ENCODE measurements at regions not wholly inside any gene's neighbourhood (a gene's known extent, or its start where the extent isn't known, plus 50 kb on each side); places are given as distances from the start of the nearest gene placed in this dataset.

DNA sequence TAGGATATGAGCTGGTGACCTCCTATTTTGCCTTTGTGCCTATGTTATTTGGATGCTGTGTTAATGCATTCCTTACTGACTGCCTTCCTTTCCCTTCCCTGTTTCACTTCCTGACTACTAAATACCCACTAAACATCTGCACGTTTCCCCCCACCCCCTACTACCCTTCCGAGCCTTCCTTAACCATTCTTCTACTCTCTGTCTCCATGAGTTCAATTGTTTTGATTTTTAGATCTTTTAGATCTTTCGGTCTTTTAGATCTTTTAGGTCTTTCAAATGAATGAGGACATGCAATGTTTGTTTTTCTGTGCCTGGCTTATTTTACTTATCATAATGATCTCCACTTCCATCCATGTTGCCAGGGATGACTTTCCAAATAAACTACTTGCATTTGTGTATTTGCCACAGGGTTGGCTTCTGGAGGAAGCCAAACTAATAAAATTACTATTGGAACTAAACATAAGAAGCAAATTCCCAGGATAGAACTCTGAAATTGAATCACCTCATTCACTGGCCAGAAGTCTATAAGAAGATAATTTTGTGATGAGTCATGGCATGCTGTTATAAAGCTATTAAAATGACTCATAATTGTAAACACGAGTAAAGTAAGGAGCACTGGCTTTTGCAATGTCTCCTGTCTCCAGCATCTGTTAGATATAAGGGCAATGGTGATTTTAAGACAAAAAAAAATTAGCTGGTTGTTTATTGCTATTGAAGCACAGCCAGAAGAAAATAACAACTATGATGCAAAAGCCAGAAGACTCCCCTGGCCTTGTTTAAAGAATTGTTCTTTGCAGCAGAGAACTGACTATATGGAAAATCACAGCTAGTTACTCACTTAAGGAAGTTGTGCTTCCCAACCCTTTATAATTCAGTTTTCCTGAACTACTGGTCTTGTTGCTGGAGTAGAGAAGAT, 586.3 kb downstream of the LRFN5 start:
- no peaks in the 10 kb centered on the region for H3K36me3 ChIP-seq (ENCODE audit: control insufficient read depth, low read length)
- H3K9me3 ChIP-seq (ENCODE audit: control insufficient read depth, insufficient read depth, low read length): no peaks in the 10 kb centered on the region
- TF ChIP-seq, protein P1, sequence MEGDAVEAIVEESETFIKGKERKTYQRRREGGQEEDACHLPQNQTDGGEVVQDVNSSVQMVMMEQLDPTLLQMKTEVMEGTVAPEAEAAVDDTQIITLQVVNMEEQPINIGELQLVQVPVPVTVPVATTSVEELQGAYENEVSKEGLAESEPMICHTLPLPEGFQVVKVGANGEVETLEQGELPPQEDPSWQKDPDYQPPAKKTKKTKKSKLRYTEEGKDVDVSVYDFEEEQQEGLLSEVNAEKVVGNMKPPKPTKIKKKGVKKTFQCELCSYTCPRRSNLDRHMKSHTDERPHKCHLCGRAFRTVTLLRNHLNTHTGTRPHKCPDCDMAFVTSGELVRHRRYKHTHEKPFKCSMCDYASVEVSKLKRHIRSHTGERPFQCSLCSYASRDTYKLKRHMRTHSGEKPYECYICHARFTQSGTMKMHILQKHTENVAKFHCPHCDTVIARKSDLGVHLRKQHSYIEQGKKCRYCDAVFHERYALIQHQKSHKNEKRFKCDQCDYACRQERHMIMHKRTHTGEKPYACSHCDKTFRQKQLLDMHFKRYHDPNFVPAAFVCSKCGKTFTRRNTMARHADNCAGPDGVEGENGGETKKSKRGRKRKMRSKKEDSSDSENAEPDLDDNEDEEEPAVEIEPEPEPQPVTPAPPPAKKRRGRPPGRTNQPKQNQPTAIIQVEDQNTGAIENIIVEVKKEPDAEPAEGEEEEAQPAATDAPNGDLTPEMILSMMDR (IDR thresholded peaks at IDR 0.05; ENCODE audit: low read depth, low read length, poor library complexity, severe bottlenecking): no peak
- no peak for TF ChIP-seq EZH2phosphoT487 (IDR thresholded peaks at IDR 0.05; ENCODE audit: borderline replicate concordance, low read length)
- no peaks in the 10 kb centered on the region for H4K20me1 ChIP-seq (ENCODE audit: control insufficient read depth, insufficient read depth, low read depth, low read length)
- H3K27me3 ChIP-seq (ENCODE audit: control insufficient read depth, low read length): no peaks in the 10 kb centered on the region
- no peak overlapping the region for H3K27ac ChIP-seq (ENCODE audit: low read depth, low read length)
- no peak overlapping the region for H3K4me2 ChIP-seq (ENCODE audit: low read length)
- H3K4me1 ChIP-seq (ENCODE audit: control insufficient read depth, low read length): no peaks in the 10 kb centered on the region
- no peaks in the 10 kb centered on the region for H3F3A ChIP-seq (ENCODE audit: control insufficient read depth, insufficient read depth)
- H3K9me2 ChIP-seq (replicated peaks; ENCODE audit: control insufficient read depth, low read length): no peaks in the 10 kb centered on the region
- no peaks in the 10 kb centered on the region for H3K79me2 ChIP-seq (ENCODE audit: control insufficient read depth, low read length)
- no peak overlapping the region for H3K4me3 ChIP-seq (ENCODE audit: low read length)

DNA sequence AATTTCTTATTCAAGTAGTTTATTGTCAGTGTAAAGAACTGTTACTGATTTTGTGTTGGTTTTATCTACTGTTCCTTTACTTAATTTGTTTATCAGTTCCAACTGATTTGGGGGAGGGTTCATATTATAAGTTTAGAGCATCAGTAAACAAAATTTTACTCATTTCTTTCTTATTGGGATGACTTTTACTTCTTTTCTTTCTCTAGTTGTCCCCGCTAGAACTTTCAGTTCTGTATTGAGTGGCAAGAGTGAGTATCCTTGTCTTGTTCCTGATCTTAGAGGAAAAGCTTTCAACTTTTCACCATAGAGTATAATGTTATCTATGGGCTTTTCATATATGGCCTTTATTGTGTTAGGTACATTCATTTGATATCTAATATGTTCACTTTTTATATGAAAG, 584.1 kb downstream of the LRFN5 start:
- H3K9me3 ChIP-seq (ENCODE audit: control insufficient read depth, insufficient read depth, low read length): no peaks in the 10 kb centered on the region

DNA sequence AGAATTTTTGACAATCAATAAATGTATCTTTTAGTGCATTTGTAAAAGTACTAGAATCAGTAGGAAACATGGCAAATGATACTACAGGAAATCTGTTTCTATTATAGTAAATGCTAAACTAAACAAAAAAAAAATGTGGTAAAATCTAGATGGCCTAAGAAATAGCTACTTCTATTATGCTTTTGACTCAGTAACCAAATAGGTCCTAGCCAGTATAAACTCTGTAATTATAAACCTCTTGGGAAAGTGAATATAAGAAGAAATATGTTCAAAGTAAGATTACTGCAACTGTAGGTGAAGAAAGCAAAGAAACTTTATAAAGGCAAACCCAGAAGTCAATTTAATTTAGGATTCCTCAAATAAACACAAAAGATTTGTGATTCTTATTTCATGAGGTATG, 581.2 kb downstream of the LRFN5 start:
- TF ChIP-seq EZH2phosphoT487 (IDR thresholded peaks at IDR 0.05; ENCODE audit: borderline replicate concordance, low read length): no peak
- TF ChIP-seq, protein P1 (IDR thresholded peaks at IDR 0.05; ENCODE audit: low read depth, low read length, poor library complexity, severe bottlenecking): no peak
- Histone ChIP-seq H3K4me2 (ENCODE audit: low read length) (no peak overlapping the region), H3K4me3 (ENCODE audit: low read length) (no peak overlapping the region), H4K20me1 (ENCODE audit: control insufficient read depth, insufficient read depth, low read depth, low read length) (no peaks in the 10 kb centered on the region), H3K27me3 (ENCODE audit: control insufficient read depth, low read length) (no peaks in the 10 kb centered on the region), H3K9me3 (ENCODE audit: control insufficient read depth, insufficient read depth, low read length) (no peaks in the 10 kb centered on the region), H3K9me2 (replicated peaks; ENCODE audit: control insufficient read depth, low read length) (no peaks in the 10 kb centered on the region), H3K4me1 (ENCODE audit: control insufficient read depth, low read length) (no peaks in the 10 kb centered on the region), H3K36me3 (ENCODE audit: control insufficient read depth, low read length) (no peaks in the 10 kb centered on the region), H3K27ac (ENCODE audit: low read depth, low read length) (no peak overlapping the region), H3F3A (ENCODE audit: control insufficient read depth, insufficient read depth) (no peaks in the 10 kb centered on the region), H3K79me2 (ENCODE audit: control insufficient read depth, low read length) (no peaks in the 10 kb centered on the region)

More for the DNA sequence above, 584.1 kb downstream of the LRFN5 start:
- Histone ChIP-seq H4K20me1 (ENCODE audit: control insufficient read depth, insufficient read depth, low read depth, low read length) (no peaks in the 10 kb centered on the region), H3K27ac (ENCODE audit: low read depth, low read length) (no peak overlapping the region), H3F3A (ENCODE audit: control insufficient read depth, insufficient read depth) (no peaks in the 10 kb centered on the region), H3K36me3 (ENCODE audit: control insufficient read depth, low read length) (no peaks in the 10 kb centered on the region), H3K4me2 (ENCODE audit: low read length) (no peak overlapping the region), H3K9me2 (replicated peaks; ENCODE audit: control insufficient read depth, low read length) (no peaks in the 10 kb centered on the region), H3K79me2 (ENCODE audit: control insufficient read depth, low read length) (no peaks in the 10 kb centered on the region), H3K4me3 (ENCODE audit: low read length) (no peak overlapping the region), H3K27me3 (ENCODE audit: control insufficient read depth, low read length) (no peaks in the 10 kb centered on the region), H3K4me1 (ENCODE audit: control insufficient read depth, low read length) (no peaks in the 10 kb centered on the region)
- TF ChIP-seq EZH2phosphoT487 (IDR thresholded peaks at IDR 0.05; ENCODE audit: borderline replicate concordance, low read length): no peak
- TF ChIP-seq, protein P1 (IDR thresholded peaks at IDR 0.05; ENCODE audit: low read depth, low read length, poor library complexity, severe bottlenecking): no peak
